ENCODE measurements at regions not wholly inside any gene's neighbourhood (a gene's known extent, or its start where the extent isn't known, plus 50 kb on each side); places are given as distances from the start of the nearest gene placed in this dataset.

- TF ChIP-seq IRF3 (IDR thresholded peaks at IDR 0.05): no peak
- no peak for TF ChIP-seq HSF1 (IDR thresholded peaks at IDR 0.05; ENCODE audit: low read depth, low read length)
- TF ChIP-seq E2F4 (IDR thresholded peaks at IDR 0.05; ENCODE audit: low read depth, low read length): no peak
- TF ChIP-seq ZZZ3 (IDR thresholded peaks at IDR 0.05; ENCODE audit: control insufficient read depth, insufficient read length, low read depth): no peak
- no peak for TF ChIP-seq RAD21 (IDR thresholded peaks at IDR 0.05; ENCODE audit: insufficient read depth, low read depth, low read length)
- no peak for TF ChIP-seq SMAD1 (IDR thresholded peaks at IDR 0.05; ENCODE audit: low read depth, partially characterized antibody)
- H3K79me2 ChIP-seq (ENCODE audit: control insufficient read depth, insufficient read depth, low read length): no peaks in the 10 kb centered on the region
- ChIA-PET POLR2A (interaction anchor here (1.6 kb wide), 1 partner anchor 8 kb away, joined by 7 read pairs; no protein-coding TSS in a partner anchor), SMC1A (ENCODE audit: uncharacterized antibody, unreplicated experiment) (interaction anchor here (1.3 to 3.2 kb wide), 4 partner anchors 9 to 48 kb away, joined by 3 to 16 read pairs (median 6); no protein-coding TSS in a partner anchor), CTCF (interaction anchor here (1.1 kb wide), 1 partner anchor 46 kb away, joined by 3 read pairs; no protein-coding TSS in a partner anchor), RAD21 (ENCODE audit: unreplicated experiment) (interaction anchor here (1.0 to 1.4 kb wide), 5 partner anchors 12 to 53 kb away, joined by 3 to 4 read pairs (median 3); no protein-coding TSS in a partner anchor)
- no peak overlapping the region for H3K27ac ChIP-seq (ENCODE audit: control insufficient read depth, insufficient read depth)
- BruUV-seq (replicated peaks): no TSS peak
- H3K9ac ChIP-seq (ENCODE audit: control insufficient read depth, insufficient read depth, low read length): no peak overlapping the region
- no peak overlapping the region for H3K4me2 ChIP-seq (ENCODE audit: control insufficient read depth, insufficient read depth)
- in situ Hi-C loops (cut with MboI): no loop called here
- H3K9me3 ChIP-seq (replicated peaks; ENCODE audit: control insufficient read depth, insufficient read depth, low read length): no peaks in the 10 kb centered on the region
- 3% methylated on average over 3 of the region's 3 CpGs for WGBS (ENCODE audit: insufficient coverage, insufficient replicate concordance, low lambda C conversion rate, missing lambda C conversion rate)
- no peaks in the 10 kb centered on the region for H3K27me3 ChIP-seq (replicated peaks in 1 of 2; ENCODE audit: control insufficient read depth in 2 of 2, insufficient read depth in 2 of 2, low read length in 1 of 2)
- DNase-seq (ENCODE audit: low read depth, low spot score): no peak
- H3K4me3 ChIP-seq: no peak overlapping the region
- H4K20me1 ChIP-seq (ENCODE audit: control insufficient read depth, insufficient read depth): no peaks in the 10 kb centered on the region
- intact Hi-C loops (cut with micrococcal nuclease; ENCODE audit: unreplicated experiment): no loop called here
- no peak for FAIRE-seq
- no peaks in the 10 kb centered on the region for H3K4me1 ChIP-seq (ENCODE audit: control insufficient read depth, insufficient read depth, low read length)
- no peaks in the 10 kb centered on the region for H3K36me3 ChIP-seq (ENCODE audit: control insufficient read depth in 2 of 2, insufficient read depth in 2 of 2, low read length in 1 of 2)
- ATAC-seq: no peak
- no peak overlapping the region for H2AFZ ChIP-seq (ENCODE audit: control insufficient read depth, low read depth, low read length)
These were observed 1186.3 kb downstream of the UQCRFS1 start for GRCh38 chr19:28026636-28027035.
